ENCODE measurements at regions not wholly inside any gene's neighbourhood (a gene's known extent, or its start where the extent isn't known, plus 50 kb on each side); places are given as distances from the start of the nearest gene placed in this dataset.

DNA sequence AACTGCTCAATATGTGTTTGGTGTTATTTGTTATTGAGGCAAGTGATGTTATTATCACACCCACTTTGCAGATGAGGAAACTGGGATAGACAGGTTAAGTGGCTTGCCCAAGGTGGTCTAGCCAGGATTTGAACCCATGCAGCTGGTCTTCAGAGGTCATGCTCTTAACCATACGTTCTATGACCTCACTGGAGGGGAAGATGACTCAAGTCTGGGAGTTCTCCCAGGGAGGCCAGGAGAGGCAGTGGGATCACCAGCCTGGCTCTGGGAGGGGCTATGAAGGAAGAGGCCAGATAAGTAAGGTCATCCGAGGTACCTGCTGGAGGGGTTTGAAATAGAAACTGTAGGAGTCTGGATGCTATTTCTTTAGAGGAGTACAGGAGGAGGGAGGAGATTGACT lies 95.3 kb downstream of the NAV1 start:
- H3K4me2 ChIP-seq, result no peak overlapping the region
- peaks cover 34% of the 10 kb centered on the region for H3K4me1 Mint-ChIP-seq
- no peaks in the 10 kb centered on the region for H3K9me2 ChIP-seq (ENCODE audit: insufficient read depth)
- H3K36me3 ChIP-seq (ENCODE audit: insufficient read depth), result no peaks in the 10 kb centered on the region
- H3K36me3 Mint-ChIP-seq (ENCODE audit: low read depth), result no peaks in the 10 kb centered on the region
- H3K79me2 ChIP-seq (replicated peaks; ENCODE audit: insufficient read depth), result no peaks in the 10 kb centered on the region
- H3K4me1 ChIP-seq (ENCODE audit: insufficient read depth), result peaks cover 10% of the 10 kb centered on the region
- TF ChIP-seq STAT1 (IDR thresholded peaks at IDR 0.05; ENCODE audit: unreplicated experiment) (no peak), EZH2 (IDR thresholded peaks at IDR 0.05; ENCODE audit: low read depth, unreplicated experiment) (no peak), POLR2AphosphoS5 (IDR thresholded peaks at IDR 0.05; ENCODE audit: low read depth) (no peak)
- no peaks in the 10 kb centered on the region for H3F3A ChIP-seq (replicated peaks; ENCODE audit: low read depth)
- H3K9me3 Mint-ChIP-seq, result no peaks in the 10 kb centered on the region
- H3K4me3 ChIP-seq, result no peak overlapping the region
- H3K27ac ChIP-seq (ENCODE audit: low read depth), result no peak overlapping the region
- no peak overlapping the region for H3K27ac Mint-ChIP-seq
- no peaks in the 10 kb centered on the region for H3K27me3 ChIP-seq (ENCODE audit: insufficient read depth)
- no peaks in the 10 kb centered on the region for H4K20me1 ChIP-seq (replicated peaks; ENCODE audit: insufficient read depth)
- no peak overlapping the region for H3K4me3 Mint-ChIP-seq
- peaks cover 10% of the 10 kb centered on the region for H3K27me3 Mint-ChIP-seq (ENCODE audit: insufficient read depth, low read depth, poor library complexity)
- DNase-seq (ENCODE audit: low spot score), result no peak
- ATAC-seq, result no peak
- no peak overlapping the region for H2AFZ ChIP-seq

DNA sequence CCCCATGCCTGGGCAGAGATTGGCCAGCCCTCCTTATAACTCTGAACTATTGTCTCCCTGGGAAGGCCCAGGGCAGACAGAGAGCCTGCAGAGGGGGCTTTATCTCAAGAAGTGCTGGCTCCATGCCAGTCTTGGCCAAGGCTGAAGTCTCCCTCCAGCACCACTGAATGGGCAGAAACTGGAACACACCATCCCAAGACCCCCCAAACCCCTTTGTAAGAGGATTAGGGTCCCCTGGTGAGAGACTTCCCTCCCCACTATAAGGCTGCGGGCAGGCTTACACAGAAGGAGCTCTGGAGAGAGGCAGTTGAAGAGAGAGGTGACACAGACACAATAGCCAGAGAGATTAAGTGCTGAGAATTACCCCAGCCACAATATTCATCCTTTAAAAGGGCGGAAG lies 97.2 kb downstream of the NAV1 start:
- Mint-ChIP-seq H3K27me3 (ENCODE audit: insufficient read depth, low read depth, poor library complexity) (peaks cover 12% of the 10 kb centered on the region), H3K27ac (0 out of 2 replicates have a peak overlapping the region, but pooled peaks have one; percentile 24), H3K36me3 (ENCODE audit: low read depth) (no peaks in the 10 kb centered on the region; the same call in 2 of the 3 replicates), H3K4me3 (no peak overlapping the region), H3K4me1 (peaks cover 23% of the 10 kb centered on the region), H3K9me3 (no peaks in the 10 kb centered on the region)
- no peak for DNase-seq (ENCODE audit: low spot score)
- Histone ChIP-seq H3K27me3 (ENCODE audit: insufficient read depth) (no peaks in the 10 kb centered on the region), H3K9me2 (ENCODE audit: insufficient read depth) (no peaks in the 10 kb centered on the region), H3K4me3 (no peak overlapping the region), H3K27ac (ENCODE audit: low read depth) (no peak overlapping the region), H2AFZ (no peak overlapping the region), H4K20me1 (replicated peaks; ENCODE audit: insufficient read depth) (no peaks in the 10 kb centered on the region), H3K36me3 (ENCODE audit: insufficient read depth) (no peaks in the 10 kb centered on the region), H3F3A (replicated peaks; ENCODE audit: low read depth) (no peaks in the 10 kb centered on the region), H3K79me2 (replicated peaks; ENCODE audit: insufficient read depth) (no peaks in the 10 kb centered on the region), H3K4me1 (ENCODE audit: insufficient read depth) (no peaks in the 10 kb centered on the region; the same call in 1 of the 2 replicates), H3K4me2 (no peak overlapping the region)
- TF ChIP-seq, protein P1, sequence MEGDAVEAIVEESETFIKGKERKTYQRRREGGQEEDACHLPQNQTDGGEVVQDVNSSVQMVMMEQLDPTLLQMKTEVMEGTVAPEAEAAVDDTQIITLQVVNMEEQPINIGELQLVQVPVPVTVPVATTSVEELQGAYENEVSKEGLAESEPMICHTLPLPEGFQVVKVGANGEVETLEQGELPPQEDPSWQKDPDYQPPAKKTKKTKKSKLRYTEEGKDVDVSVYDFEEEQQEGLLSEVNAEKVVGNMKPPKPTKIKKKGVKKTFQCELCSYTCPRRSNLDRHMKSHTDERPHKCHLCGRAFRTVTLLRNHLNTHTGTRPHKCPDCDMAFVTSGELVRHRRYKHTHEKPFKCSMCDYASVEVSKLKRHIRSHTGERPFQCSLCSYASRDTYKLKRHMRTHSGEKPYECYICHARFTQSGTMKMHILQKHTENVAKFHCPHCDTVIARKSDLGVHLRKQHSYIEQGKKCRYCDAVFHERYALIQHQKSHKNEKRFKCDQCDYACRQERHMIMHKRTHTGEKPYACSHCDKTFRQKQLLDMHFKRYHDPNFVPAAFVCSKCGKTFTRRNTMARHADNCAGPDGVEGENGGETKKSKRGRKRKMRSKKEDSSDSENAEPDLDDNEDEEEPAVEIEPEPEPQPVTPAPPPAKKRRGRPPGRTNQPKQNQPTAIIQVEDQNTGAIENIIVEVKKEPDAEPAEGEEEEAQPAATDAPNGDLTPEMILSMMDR (conservative IDR thresholded peaks at IDR 0.05; ENCODE audit: low read depth in 2 of 2), result peak in 1 of 2 experiments; percentile 30; a peak in 2 of 4 replicates
- TF ChIP-seq ZNF331 (CRISPR knock-in tag; IDR thresholded peaks at IDR 0.05; ENCODE audit: low read depth) (no peak), CREB1 (CRISPR knock-in tag; IDR thresholded peaks at IDR 0.05; ENCODE audit: low read depth) (no peak), STAT1 (IDR thresholded peaks at IDR 0.05; ENCODE audit: unreplicated experiment) (no peak), ZNF114 (CRISPR knock-in tag; IDR thresholded peaks at IDR 0.05) (no peak)
- ATAC-seq, result peak; percentile 71

DNA sequence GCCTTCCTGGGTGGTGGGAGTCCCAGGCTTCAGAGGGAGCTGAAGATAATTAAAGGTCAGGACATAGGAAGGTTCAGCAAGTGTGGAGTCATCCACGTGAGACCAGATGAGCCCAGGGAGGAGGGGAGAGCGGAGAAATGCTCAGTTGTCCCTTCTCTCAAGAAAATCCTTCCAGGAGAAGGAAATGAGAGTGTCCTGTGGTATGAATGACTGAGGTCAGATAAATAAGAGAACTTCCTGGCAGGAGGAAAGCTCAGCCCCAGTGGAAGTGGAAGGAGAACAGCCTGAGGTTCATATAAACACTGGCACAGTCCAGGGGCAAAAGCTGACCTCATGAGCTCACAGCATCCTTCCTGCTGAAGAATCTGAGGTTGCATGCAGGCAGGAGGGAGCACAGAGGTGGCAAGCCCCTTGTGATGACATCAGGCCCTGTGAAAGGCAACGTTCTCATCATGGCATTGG lies 97.6 kb downstream of the NAV1 start:
- DNase-seq (ENCODE audit: low spot score) (no peak), ATAC-seq (no peak)
- H3K9me3 Mint-ChIP-seq, result no peaks in the 10 kb centered on the region
- no peak overlapping the region for H3K4me3 Mint-ChIP-seq
- Histone ChIP-seq H3K27me3 (ENCODE audit: insufficient read depth) (no peaks in the 10 kb centered on the region), H3K4me3 (no peak overlapping the region), H3F3A (replicated peaks; ENCODE audit: low read depth) (no peaks in the 10 kb centered on the region), H3K4me1 (ENCODE audit: insufficient read depth) (no peaks in the 10 kb centered on the region; the same call in 1 of the 2 replicates), H3K27ac (ENCODE audit: low read depth) (no peak overlapping the region), H3K79me2 (replicated peaks; ENCODE audit: insufficient read depth) (no peaks in the 10 kb centered on the region), H3K36me3 (ENCODE audit: insufficient read depth) (no peaks in the 10 kb centered on the region), H2AFZ (no peak overlapping the region), H3K9me2 (ENCODE audit: insufficient read depth) (0 out of 2 replicates have a peak, but pooled peaks cover 2% of the 10 kb centered on the region), H4K20me1 (replicated peaks; ENCODE audit: insufficient read depth) (no peaks in the 10 kb centered on the region), H3K4me2 (no peak overlapping the region)
- 0 out of 2 replicates have a peak overlapping the region, but pooled peaks have one; percentile 24 for H3K27ac Mint-ChIP-seq
- peaks cover 21% of the 10 kb centered on the region for H3K4me1 Mint-ChIP-seq
- TF ChIP-seq, protein P2, sequence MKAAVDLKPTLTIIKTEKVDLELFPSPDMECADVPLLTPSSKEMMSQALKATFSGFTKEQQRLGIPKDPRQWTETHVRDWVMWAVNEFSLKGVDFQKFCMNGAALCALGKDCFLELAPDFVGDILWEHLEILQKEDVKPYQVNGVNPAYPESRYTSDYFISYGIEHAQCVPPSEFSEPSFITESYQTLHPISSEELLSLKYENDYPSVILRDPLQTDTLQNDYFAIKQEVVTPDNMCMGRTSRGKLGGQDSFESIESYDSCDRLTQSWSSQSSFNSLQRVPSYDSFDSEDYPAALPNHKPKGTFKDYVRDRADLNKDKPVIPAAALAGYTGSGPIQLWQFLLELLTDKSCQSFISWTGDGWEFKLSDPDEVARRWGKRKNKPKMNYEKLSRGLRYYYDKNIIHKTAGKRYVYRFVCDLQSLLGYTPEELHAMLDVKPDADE (IDR thresholded peaks at IDR 0.05), result no peak
- TF ChIP-seq ZNF331 (CRISPR knock-in tag; IDR thresholded peaks at IDR 0.05; ENCODE audit: low read depth) (no peak), POLR2AphosphoS5 (IDR thresholded peaks at IDR 0.05; ENCODE audit: low read depth) (no peak), EZH2 (IDR thresholded peaks at IDR 0.05; ENCODE audit: low read depth, unreplicated experiment) (no peak)
- no peaks in the 10 kb centered on the region; the same call in 2 of the 3 replicates for H3K36me3 Mint-ChIP-seq (ENCODE audit: low read depth)
- H3K27me3 Mint-ChIP-seq (ENCODE audit: insufficient read depth, low read depth, poor library complexity), result peaks cover 12% of the 10 kb centered on the region
